Lower leg skin (tissue), 4 donors: ENCODE measurements at regions not wholly inside any gene's neighbourhood (a gene's known extent, or its start where the extent isn't known, plus 50 kb on each side); places are given as distances from the start of the nearest gene placed in this dataset.

Source experiments
- DNase-seq, 2 donors: peaks; one replicate each; pipeline ENCODE4 v3.0.0-alpha.2; 2019; ENCODE audit warnings: low spot score in 2 of 2
- H3K4me3 ChIP-seq: fragments of 200-600 bp; sonication (generic); 2 replicates; pipeline ENCODE4 v1.5.1; 2017; ENCODE audit warnings: mild to moderate bottlenecking, low read depth; ENCODE audit not compliant: poor library complexity, severe bottlenecking
- POLR2A ChIP-seq, 2 donors: fragments of 450-650 bp; IDR thresholded peaks; one replicate each; pipeline ENCODE4 v1.6.1; 2016 to 2017; ENCODE audit warnings: antibody characterized with exemption in 2 of 2, mild to moderate bottlenecking in 1 of 2, moderate library complexity in 1 of 2
- WGBS, 2 donors: methylation state at CpG; one replicate each; pipeline ENCODE4 v1.1.5; 2018; 5-methylcytosine and 5-hydroxymethylcytosine counted together
- intact Hi-C: fragments of 100-400 bp; cut with DNase I; formaldehyde crosslinking; loops from one replicate; pipeline ENCODE4 v1.15.0; 2023; ENCODE audit warnings: low total_unique reads
- TF ChIP-seq, protein P1 (sequence below), 3 donors: fragments of 450-650 bp; IDR thresholded peaks; one replicate each; pipeline ENCODE4 v1.5.1; 2016; ENCODE audit warnings: antibody characterized with exemption in 3 of 3, mild to moderate bottlenecking in 3 of 3, moderate library complexity in 2 of 3

DNA sequence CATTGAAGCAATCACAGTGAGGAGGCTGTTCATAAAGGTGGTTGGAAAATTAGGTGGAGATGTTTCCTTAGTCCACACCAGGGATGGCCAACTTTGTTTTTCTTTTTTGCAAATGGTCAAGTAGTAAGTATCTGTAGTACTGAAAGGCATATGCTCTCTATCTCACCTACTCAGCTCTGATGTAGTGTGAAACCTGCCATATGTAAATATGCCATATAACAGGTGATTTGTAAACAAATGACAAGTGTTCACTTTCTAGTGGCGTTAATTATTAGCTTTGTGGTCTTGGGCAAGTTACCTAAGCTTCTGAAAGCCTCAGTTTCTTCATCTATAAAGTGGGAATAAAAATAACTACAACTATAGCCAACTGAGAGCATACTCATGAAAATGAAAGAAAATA is 421.4 kb upstream of the LCORL start:
- intact Hi-C loops = no loop called here
- 52 to 63% methylated on average over 1 of the region's 1 CpG for WGBS, 2 donors
- TF ChIP-seq POLR2A (IDR thresholded peaks at IDR 0.05) = no peak
- TF ChIP-seq, protein P1, sequence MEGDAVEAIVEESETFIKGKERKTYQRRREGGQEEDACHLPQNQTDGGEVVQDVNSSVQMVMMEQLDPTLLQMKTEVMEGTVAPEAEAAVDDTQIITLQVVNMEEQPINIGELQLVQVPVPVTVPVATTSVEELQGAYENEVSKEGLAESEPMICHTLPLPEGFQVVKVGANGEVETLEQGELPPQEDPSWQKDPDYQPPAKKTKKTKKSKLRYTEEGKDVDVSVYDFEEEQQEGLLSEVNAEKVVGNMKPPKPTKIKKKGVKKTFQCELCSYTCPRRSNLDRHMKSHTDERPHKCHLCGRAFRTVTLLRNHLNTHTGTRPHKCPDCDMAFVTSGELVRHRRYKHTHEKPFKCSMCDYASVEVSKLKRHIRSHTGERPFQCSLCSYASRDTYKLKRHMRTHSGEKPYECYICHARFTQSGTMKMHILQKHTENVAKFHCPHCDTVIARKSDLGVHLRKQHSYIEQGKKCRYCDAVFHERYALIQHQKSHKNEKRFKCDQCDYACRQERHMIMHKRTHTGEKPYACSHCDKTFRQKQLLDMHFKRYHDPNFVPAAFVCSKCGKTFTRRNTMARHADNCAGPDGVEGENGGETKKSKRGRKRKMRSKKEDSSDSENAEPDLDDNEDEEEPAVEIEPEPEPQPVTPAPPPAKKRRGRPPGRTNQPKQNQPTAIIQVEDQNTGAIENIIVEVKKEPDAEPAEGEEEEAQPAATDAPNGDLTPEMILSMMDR (IDR thresholded peaks at IDR 0.05) = no peak
- no peak for DNase-seq
- H3K4me3 ChIP-seq = no peak overlapping the region

DNA sequence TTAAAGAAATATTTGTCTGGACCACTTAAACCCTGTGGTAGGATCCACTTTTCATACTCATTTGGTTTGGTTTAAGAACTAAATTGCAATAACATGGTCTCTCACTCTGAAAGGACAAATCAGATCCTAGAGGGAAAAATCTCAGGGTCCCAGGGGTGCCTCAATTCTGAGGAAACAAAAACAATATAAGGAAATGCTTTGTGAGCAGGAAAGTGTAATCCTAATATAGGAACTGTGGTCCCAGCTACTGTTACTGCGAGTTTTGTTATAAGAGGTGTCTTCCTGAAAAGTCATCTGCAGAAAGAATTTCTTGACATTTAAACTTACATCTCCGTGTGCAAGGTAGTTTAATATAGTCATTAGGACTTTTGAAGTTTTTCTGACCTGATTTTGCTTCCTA is 420.1 kb upstream of the LCORL start:
- TF ChIP-seq POLR2A (IDR thresholded peaks at IDR 0.05) = no peak
- TF ChIP-seq, protein P1 (IDR thresholded peaks at IDR 0.05) = no peak
- intact Hi-C loops = no loop called here
- WGBS, 2 donors = 61 to 71% methylated on average over 2 of the region's 2 CpGs
- H3K4me3 ChIP-seq = no peak overlapping the region
- DNase-seq = no peak

DNA sequence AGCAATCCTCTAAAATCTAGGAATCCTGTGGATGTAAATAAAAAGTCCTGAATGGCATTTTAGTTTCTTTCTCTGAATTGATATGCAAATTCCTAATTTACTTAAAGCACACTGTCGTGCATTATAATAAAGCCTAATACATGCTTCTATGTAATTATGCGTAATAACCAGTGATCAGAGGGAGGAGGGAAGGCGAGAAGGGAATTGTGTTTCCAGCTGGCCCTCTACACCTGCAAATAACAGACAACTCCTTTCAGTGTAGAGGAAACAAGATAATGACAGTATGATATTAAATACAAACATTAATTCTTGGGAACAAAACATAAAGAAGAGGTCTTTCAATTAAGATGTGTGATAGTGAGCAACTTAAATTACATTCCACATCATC is 419.6 kb upstream of the LCORL start:
- intact Hi-C loops = no loop called here
- 73 to 77% methylated on average over 3 of the region's 3 CpGs for WGBS, 2 donors
- no peak for DNase-seq
- no peak overlapping the region for H3K4me3 ChIP-seq
- TF ChIP-seq, protein P1 (IDR thresholded peaks at IDR 0.05) = no peak
- TF ChIP-seq POLR2A (IDR thresholded peaks at IDR 0.05) = no peak

DNA sequence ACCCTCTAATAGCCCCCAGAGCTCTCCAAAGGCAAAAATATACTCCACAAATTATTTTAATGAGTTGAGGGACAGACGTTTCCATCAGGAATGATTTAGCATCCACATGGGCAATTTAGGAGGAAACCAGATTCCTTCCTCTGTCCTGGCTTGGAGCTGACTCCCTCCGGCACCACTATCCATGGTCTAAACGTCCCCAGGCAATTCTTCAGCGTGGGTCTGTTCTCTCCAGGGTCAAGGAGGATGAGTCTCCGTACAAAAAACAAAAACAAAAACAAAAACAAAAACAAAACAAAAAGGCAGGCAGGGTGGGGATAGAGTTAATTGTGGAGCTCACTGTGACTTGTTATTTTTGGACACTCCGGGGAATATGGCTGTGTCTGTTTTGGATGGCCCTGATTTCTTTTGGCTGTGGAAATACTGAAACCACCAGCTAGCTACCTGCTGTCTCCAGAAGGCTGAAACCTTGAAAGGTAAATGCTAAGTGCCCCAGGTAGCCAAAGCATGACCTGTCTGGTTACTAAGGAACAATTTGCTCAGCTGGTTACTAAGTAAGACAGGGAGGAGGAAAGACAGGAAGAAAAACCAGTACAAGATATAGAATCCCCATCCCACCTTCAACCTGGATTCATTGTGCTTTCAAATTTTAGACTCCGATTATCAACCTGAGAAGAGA is 419.1 kb upstream of the LCORL start:
- DNase-seq = no peak
- no peak overlapping the region for H3K4me3 ChIP-seq
- TF ChIP-seq POLR2A (IDR thresholded peaks at IDR 0.05) = no peak
- TF ChIP-seq, protein P1 (IDR thresholded peaks at IDR 0.05) = no peak
- WGBS, 2 donors = 25 to 28% methylated on average over 7 of the region's 7 CpGs
- intact Hi-C loops = no loop called here

DNA sequence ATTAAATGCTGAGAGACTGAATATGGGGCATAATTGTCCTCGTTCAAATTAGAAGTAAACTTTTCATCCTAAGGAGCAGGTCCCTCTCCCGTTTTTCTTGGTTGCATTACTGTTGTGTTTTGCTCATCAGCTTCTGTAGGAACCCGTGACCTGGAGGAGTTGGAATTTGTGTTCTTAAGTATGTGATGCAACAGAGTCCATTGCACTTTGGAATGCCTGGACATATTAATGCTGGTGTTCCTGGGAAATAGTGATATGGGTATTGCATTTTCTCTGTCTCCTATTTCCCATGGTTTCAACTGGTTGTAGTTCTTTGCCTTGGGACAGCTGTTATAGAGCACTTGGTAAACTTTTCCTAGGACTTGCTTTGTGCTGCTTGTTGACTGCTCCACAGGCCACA is 417.8 kb upstream of the LCORL start:
- TF ChIP-seq, protein P1 (IDR thresholded peaks at IDR 0.05) = no peak
- TF ChIP-seq POLR2A (IDR thresholded peaks at IDR 0.05) = no peak

DNA sequence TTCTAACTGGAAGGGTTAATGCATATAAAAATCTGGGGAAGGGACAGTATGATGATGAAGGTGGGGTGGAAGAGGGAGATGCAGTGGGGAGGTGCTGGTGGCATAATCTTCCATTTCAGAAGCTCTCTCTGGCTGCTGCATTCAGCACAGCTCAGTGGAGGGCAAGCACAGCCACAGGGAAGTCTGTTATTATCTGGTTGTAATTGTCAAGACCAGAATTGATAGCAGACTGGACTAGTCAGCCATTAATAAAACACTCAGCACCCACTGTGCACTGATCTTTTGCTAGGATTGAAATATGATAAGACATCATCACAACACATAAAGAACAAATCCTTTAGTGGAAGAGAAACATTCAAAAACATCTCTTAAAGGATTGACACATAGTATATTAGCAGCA is 414.2 kb upstream of the LCORL start:
- intact Hi-C loops = no loop called here
- no peak for DNase-seq
- no peak overlapping the region for H3K4me3 ChIP-seq
- TF ChIP-seq, protein P1 (IDR thresholded peaks at IDR 0.05) = no peak
- no peak for TF ChIP-seq POLR2A (IDR thresholded peaks at IDR 0.05)

More for the DNA sequence above, 417.8 kb upstream of the LCORL start:
- WGBS, 2 donors = 79 to 80% methylated on average over 3 of the region's 3 CpGs
- intact Hi-C loops = no loop called here
- no peak for DNase-seq
- H3K4me3 ChIP-seq = no peak overlapping the region
